Right lobe of liver (tissue), 4 donors: ENCODE measurements at regions not wholly inside any gene's neighbourhood (a gene's known extent, or its start where the extent isn't known, plus 50 kb on each side); places are given as distances from the start of the nearest gene placed in this dataset.

Experiments
- CTCF ChIP-seq, 4 donors: fragments of 200-600 bp in 3 of 4; fragments of 450-650 bp in 1 of 4; IDR thresholded peaks; one replicate each; pipeline versions ENCODE4 v1.5.1 to v1.8.0; 2016 to 2022; ENCODE audit warnings: antibody characterized with exemption in 4 of 4, mild to moderate bottlenecking in 2 of 4
- POLR2A ChIP-seq: fragments of 450-650 bp; IDR thresholded peaks from one replicate; pipeline ENCODE4 v1.6.1; 2017; ENCODE audit warnings: antibody characterized with exemption, mild to moderate bottlenecking
- donor health status: DM: no; HTN: no; CAD: no.
- donor health status: DM: no; HTN: no; CAD: no.
- donor health status: DM: no; HTN: yes; CAD: no.

DNA sequence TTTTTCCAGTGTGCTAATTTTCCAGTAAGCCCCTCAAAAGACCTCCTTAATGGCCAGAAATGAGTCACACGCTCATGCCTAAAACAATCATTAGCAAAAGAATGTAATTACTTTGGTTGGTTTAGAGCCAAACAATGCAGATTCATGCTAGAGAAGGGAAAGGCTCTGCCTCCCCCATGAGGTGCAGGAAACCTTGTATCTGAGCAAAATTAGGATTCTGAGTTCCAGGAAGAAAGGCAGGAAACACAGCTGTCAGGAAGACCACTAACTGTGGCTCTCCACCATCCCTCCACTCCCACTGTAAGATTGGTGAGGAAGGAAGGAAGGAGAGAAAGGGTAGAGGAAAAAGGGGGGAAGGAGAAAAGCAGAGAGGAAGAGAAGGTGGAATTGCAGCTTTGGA is 104.9 kb upstream of the DHX15 start:
- no peak for TF ChIP-seq CTCF (IDR thresholded peaks at IDR 0.05)
- TF ChIP-seq POLR2A, result no peak
